GM18873 (cell line): ENCODE measurements at regions not wholly inside any gene's neighbourhood (a gene's known extent, or its start where the extent isn't known, plus 50 kb on each side); places are given as distances from the start of the nearest gene placed in this dataset.

Experiments
- ATAC-seq: cut with Tn5 transposase; IDR thresholded peaks from one replicate; pipeline ENCODE4 v1.9.1; 2021; ENCODE audit warnings: mild to moderate bottlenecking, moderate library complexity, moderate number of reproducible peaks; ENCODE audit not compliant: unreplicated experiment, low FRiP score

DNA sequence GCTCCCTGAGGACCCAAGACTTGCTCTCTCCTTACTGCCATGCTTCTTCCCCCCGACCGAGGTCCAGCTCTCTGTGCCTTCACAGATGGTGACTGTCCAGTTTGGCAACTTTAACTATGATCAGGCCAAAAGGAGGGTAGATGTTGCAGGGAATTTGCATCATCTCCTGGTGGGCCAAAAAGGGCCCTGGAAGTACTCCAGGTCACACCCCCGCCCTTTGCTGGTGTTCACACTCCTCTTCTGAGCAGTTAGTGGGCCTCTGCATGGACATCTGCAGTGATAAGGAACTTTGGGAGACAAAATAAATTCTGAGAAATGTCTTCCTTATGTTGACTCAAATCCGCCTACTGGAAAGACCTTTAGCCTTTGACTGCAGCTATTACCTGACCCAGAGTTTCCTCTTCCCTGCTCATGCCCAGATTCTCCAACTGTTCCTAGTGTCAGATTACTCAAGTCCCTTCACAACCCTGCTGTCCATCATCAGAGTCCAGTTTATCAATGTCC lies 234.4 kb downstream of the LOXHD1 start:
- ATAC-seq: no peak

DNA sequence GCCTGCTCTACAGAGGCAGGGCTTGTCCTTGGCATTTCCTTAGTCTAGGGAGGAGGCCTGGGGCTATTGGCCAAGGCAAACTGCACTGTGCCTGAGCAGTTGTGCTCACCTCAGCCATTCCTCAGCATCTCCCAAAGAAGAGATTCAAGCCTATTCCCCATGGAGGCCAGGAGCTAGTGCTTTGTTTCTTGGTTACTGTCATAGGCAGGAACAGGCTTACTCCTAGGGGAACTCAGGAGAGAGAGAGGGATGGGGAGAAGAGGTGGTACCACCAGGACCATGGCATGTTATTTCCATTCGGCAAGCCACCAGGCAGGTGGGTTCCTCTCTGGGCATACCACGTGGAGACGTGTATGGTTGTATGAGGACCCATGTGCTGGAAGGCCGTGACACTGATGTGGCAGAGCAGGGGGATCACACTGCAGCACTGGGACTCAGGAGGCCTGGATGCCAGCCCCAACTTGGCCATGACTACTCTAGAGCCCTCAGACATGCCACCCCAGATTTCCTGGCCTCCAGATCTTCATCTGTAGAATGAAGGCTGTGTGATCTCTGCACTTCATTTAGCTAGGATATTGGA lies 233.7 kb downstream of the LOXHD1 start:
- no peak for ATAC-seq

DNA sequence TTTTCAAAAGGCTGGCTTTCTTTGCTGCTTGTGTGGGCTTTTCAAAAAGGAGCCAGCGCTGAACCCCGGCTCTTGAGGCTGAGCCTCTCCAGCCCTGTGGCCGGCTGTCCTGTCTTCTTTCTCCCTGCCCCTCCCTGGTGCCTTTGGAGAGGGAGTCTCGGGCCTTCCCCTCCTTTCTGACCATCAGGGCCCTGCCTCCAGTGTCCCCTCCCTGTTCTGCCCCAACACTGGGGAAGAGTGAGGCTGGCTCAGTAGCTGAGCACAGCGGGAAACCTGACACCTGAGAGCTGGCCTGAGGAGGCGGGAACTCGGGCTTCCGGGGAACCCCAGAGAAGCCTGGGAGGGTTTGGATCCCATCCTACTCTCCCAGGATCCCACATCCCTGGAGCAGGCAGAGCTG lies 232.1 kb downstream of the LOXHD1 start:
- ATAC-seq: no peak

DNA sequence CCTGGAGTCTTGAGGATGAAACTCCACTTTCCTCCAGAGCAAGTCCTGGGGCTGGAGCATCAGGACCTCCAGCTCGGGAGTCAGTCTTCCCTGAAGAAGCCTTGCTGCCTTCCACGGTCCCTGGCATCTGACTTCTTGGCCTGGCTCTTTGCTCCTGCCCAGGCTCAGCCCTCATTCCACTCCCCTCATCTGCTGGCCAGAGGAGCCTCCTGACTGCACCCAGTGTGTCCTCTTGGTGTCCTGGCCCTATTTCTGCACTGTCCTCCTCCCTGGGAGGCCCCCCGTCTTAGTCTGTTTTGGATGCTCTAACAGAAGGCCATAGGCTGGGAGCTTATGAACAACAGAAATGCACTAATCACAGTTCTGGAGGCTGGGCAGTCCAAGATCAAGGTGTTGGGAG lies 231.5 kb downstream of the LOXHD1 start:
- no peak for ATAC-seq

DNA sequence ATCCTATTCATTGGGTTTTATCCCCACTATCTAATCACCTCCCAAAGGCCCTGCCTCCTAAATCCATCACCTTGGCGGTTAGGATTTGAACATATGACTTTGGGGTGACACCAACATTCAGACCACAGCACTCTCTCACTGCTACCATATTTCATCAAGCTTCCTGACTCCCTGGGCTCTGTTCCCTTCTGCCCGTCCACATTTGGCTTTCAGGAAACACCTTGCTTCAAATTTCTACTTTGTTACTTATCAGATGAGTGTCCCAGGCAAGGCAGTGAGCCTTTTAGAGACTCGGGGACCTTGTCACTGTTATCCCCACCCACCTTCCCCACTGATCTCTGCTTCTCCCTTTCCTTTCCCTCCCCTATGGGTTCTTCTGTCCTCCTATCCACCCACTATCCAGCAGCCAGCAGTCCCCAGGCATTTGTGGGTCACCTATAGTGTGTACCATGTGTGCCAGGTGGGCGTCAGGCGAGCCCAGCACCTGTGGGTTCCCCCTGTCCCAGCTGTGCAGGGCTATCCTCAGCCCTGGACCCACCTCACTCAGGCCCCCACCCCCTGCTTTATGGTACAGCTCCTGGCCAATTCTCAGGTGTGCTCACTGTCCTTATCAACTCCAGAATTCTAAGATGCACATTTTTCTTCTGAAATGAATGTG lies 230.9 kb downstream of the LOXHD1 start:
- no peak for ATAC-seq

DNA sequence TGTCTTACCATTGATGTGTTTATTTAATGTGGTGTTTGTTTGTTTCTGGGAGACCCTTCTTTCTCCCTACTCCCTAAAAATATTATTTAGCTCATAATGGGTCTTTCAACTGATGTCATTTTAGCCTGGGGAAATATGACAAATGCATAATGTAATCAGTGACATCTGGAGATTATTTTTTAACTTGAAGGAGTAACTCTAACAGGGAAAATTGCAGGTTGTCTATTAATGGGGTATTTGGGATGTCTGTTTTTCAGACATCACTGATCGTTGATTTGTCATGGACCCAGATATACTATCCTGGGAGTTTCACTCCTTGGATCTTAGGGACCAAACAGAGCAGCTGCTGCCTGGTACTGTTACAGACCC lies 230.4 kb downstream of the LOXHD1 start:
- ATAC-seq: no peak
